ENCODE measurements at regions not wholly inside any gene's neighbourhood (a gene's known extent, or its start where the extent isn't known, plus 50 kb on each side); places are given as distances from the start of the nearest gene placed in this dataset.

DNA sequence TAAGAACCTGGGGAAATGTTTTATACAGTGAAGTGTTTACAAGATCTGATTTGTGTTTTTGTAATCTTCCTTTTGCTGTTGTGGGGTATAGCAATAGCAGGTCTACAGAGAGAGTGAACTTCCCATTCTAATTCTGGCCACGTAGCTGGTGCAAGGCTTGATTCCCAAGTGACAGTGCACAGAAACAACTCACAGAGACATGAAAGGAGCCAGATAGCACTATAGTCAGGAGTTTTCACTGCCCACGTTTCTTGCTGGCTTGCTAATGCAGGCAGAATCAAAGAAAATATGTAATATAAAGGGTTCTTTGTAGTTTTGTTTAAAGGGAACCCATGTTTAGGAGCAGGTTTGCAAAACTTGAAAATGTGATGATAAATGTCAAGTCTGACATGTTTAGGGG is 170.9 kb upstream of the IVNS1ABP start:
- no peaks in the 10 kb centered on the region for H3K36me3 ChIP-seq (ENCODE audit: control insufficient read depth in 2 of 2, extremely low read depth in 1 of 2, insufficient read depth in 2 of 2, low read length in 2 of 2)
- no TSS peak for BruUV-seq (replicated peaks)
- H3K4me1 ChIP-seq (ENCODE audit: control insufficient read depth, extremely low read depth, insufficient read depth, low read length) = no peaks in the 10 kb centered on the region
- no peaks in the 10 kb centered on the region for H4K20me1 ChIP-seq (replicated peaks; ENCODE audit: control insufficient read depth, extremely low read depth, insufficient read depth, low read length)
- POLR2A ChIA-PET = no interaction called here
- no peak for DNase-seq (ENCODE audit: low read depth, low spot score)
- H3K9ac ChIP-seq (replicated peaks; ENCODE audit: extremely low read depth, insufficient read depth, low read length) = no peak overlapping the region
- H3K79me2 ChIP-seq (ENCODE audit: control insufficient read depth, insufficient read depth, low read length) = no peaks in the 10 kb centered on the region
- TF ChIP-seq MYC (IDR thresholded peaks at IDR 0.05; ENCODE audit: low read depth, low read length) (no peak), GATA2 (IDR thresholded peaks at IDR 0.05; ENCODE audit: insufficient read depth, insufficient read length, low read depth, low read length) (no peak), EZH2 (IDR thresholded peaks at IDR 0.05; ENCODE audit: borderline replicate concordance, low read depth, low read length, severe bottlenecking) (no peak), JUN (IDR thresholded peaks at IDR 0.05; ENCODE audit: borderline replicate concordance, insufficient read depth, insufficient read length, low read depth) (no peak), FOS (IDR thresholded peaks at IDR 0.05; ENCODE audit: borderline replicate concordance, insufficient read depth, low read length) (no peak), POLR2A (IDR thresholded peaks at IDR 0.05; ENCODE audit: low read depth, low read length) (no peak), POLR2AphosphoS5 (IDR thresholded peaks at IDR 0.05; ENCODE audit: insufficient read depth, low read depth, low read length) (no peak)
- TF ChIP-seq, protein P1, sequence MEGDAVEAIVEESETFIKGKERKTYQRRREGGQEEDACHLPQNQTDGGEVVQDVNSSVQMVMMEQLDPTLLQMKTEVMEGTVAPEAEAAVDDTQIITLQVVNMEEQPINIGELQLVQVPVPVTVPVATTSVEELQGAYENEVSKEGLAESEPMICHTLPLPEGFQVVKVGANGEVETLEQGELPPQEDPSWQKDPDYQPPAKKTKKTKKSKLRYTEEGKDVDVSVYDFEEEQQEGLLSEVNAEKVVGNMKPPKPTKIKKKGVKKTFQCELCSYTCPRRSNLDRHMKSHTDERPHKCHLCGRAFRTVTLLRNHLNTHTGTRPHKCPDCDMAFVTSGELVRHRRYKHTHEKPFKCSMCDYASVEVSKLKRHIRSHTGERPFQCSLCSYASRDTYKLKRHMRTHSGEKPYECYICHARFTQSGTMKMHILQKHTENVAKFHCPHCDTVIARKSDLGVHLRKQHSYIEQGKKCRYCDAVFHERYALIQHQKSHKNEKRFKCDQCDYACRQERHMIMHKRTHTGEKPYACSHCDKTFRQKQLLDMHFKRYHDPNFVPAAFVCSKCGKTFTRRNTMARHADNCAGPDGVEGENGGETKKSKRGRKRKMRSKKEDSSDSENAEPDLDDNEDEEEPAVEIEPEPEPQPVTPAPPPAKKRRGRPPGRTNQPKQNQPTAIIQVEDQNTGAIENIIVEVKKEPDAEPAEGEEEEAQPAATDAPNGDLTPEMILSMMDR (IDR thresholded peaks at IDR 0.05; ENCODE audit: extremely low read depth in 1 of 2, insufficient read depth in 1 of 2, low read depth in 1 of 2, low read length in 2 of 2) = no peak
- TF ChIP-seq, protein P2, sequence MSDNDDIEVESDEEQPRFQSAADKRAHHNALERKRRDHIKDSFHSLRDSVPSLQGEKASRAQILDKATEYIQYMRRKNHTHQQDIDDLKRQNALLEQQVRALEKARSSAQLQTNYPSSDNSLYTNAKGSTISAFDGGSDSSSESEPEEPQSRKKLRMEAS (IDR thresholded peaks at IDR 0.05; ENCODE audit: insufficient read depth, insufficient read length) = no peak
- H3K9me1 ChIP-seq (replicated peaks; ENCODE audit: control insufficient read depth, extremely low read depth, insufficient read depth, low read length) = no peaks in the 10 kb centered on the region
- CTCF ChIA-PET = interaction anchor here (1.0 kb wide), 1 partner anchor 8 kb away, joined by 3 read pairs; no protein-coding TSS in a partner anchor
- H3K4me3 ChIP-seq (replicated peaks in 1 of 3; ENCODE audit: insufficient read depth in 1 of 3, low read depth in 1 of 3, low read length in 3 of 3) = no peak overlapping the region
- dilution Hi-C loops (cut with MboI; ENCODE audit: extremely low pct_ligation_motif_present, low sequenced_read_pairs) = no loop called here
- no peak overlapping the region for H3K27ac ChIP-seq (ENCODE audit: insufficient read depth, low read depth, low read length)
- intact Hi-C loops (cut with micrococcal nuclease) = no loop called here
- no peak for FAIRE-seq
- no peak overlapping the region for H2AFZ ChIP-seq (ENCODE audit: low read depth, low read length)
- H3K4me2 ChIP-seq (ENCODE audit: insufficient read depth, low read length) = no peak overlapping the region
- H3K9me3 ChIP-seq (replicated peaks; ENCODE audit: control insufficient read depth, insufficient read depth, low read length) = no peaks in the 10 kb centered on the region
- no peaks in the 10 kb centered on the region for H3K27me3 ChIP-seq (ENCODE audit: control insufficient read depth in 2 of 2, insufficient read depth in 2 of 2, low read length in 2 of 2)

Measured in endothelial cell of umbilical vein (primary cell).